ENCODE measurements at regions not wholly inside any gene's neighbourhood (a gene's known extent, or its start where the extent isn't known, plus 50 kb on each side); places are given as distances from the start of the nearest gene placed in this dataset.
"Not testable (repeated sequence)": the region's sequence is repeated elsewhere in the genome, so short reads cannot be mapped to it uniquely, and the experiment has no call there.

DNA sequence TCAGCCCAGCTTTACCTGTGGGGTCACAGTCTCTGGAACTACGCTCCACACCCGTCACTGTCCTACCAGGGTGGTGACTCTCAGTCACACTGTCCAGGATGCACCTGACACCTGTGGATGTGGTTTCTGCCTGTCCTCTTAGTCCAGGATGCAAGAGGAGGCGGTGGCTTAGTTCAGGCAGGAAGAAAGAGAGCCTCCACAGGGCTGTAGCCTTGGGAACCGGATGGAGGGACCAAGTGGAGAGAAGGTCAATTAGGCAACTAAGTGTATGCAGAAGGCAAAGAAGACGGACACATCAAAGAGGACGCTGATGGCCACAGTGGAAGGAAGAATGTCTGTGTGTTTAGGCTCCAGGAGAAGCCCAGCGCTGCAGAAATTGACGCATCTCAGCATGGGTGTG, 153.9 kb upstream of the IRF2BP2 start:
- Histone ChIP-seq H3K4me3 (replicated peaks; ENCODE audit: insufficient read depth, low read length) (no peak overlapping the region), H3K27ac (replicated peaks) (peak overlapping the region; percentile 0; the same call in 1 of the 2 replicates), H3K27me3 (ENCODE audit: insufficient read depth, poor library complexity, severe bottlenecking) (no peaks in the 10 kb centered on the region)
- no peak for TF ChIP-seq SPI1 (IDR thresholded peaks at IDR 0.05; ENCODE audit: borderline replicate concordance, low read depth)
- TF ChIP-seq GABPA (IDR thresholded peaks at IDR 0.05; ENCODE audit: low read depth): no peak
- TF ChIP-seq, protein P1, sequence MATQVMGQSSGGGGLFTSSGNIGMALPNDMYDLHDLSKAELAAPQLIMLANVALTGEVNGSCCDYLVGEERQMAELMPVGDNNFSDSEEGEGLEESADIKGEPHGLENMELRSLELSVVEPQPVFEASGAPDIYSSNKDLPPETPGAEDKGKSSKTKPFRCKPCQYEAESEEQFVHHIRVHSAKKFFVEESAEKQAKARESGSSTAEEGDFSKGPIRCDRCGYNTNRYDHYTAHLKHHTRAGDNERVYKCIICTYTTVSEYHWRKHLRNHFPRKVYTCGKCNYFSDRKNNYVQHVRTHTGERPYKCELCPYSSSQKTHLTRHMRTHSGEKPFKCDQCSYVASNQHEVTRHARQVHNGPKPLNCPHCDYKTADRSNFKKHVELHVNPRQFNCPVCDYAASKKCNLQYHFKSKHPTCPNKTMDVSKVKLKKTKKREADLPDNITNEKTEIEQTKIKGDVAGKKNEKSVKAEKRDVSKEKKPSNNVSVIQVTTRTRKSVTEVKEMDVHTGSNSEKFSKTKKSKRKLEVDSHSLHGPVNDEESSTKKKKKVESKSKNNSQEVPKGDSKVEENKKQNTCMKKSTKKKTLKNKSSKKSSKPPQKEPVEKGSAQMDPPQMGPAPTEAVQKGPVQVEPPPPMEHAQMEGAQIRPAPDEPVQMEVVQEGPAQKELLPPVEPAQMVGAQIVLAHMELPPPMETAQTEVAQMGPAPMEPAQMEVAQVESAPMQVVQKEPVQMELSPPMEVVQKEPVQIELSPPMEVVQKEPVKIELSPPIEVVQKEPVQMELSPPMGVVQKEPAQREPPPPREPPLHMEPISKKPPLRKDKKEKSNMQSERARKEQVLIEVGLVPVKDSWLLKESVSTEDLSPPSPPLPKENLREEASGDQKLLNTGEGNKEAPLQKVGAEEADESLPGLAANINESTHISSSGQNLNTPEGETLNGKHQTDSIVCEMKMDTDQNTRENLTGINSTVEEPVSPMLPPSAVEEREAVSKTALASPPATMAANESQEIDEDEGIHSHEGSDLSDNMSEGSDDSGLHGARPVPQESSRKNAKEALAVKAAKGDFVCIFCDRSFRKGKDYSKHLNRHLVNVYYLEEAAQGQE (IDR thresholded peaks at IDR 0.05; ENCODE audit: insufficient replicate concordance, low read depth): no peak
- TF ChIP-seq POLR2AphosphoS5 (IDR thresholded peaks at IDR 0.05; ENCODE audit: low read depth): no peak
- TF ChIP-seq, protein P2, sequence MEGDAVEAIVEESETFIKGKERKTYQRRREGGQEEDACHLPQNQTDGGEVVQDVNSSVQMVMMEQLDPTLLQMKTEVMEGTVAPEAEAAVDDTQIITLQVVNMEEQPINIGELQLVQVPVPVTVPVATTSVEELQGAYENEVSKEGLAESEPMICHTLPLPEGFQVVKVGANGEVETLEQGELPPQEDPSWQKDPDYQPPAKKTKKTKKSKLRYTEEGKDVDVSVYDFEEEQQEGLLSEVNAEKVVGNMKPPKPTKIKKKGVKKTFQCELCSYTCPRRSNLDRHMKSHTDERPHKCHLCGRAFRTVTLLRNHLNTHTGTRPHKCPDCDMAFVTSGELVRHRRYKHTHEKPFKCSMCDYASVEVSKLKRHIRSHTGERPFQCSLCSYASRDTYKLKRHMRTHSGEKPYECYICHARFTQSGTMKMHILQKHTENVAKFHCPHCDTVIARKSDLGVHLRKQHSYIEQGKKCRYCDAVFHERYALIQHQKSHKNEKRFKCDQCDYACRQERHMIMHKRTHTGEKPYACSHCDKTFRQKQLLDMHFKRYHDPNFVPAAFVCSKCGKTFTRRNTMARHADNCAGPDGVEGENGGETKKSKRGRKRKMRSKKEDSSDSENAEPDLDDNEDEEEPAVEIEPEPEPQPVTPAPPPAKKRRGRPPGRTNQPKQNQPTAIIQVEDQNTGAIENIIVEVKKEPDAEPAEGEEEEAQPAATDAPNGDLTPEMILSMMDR (IDR thresholded peaks at IDR 0.05; ENCODE audit: insufficient read depth, low read length): no peak
- DNase-seq (ENCODE audit: low read depth in 1 of 2, low spot score in 1 of 2): no peak

DNA sequence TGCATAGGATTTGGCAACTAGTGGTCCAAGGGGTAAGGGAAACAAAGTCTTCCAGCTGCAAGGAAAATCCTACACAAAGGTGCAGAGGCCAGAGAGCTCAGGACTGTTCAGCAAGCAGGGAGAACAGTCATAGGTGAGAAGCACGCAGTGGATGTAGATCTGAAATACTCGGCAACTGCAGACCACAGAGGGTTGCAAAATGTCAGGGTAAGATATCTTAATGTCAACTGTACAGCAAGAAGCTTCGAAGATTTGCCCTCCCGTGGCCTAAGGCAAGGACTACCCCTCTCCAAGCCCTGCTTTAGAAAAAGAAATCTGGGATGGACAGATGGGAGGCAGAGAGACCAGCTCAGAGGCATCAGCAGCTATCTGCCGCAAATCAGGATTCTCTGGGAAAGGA, 153.4 kb upstream of the IRF2BP2 start:
- Histone ChIP-seq H3K27ac (replicated peaks) (peak overlapping the region; percentile 13), H3K4me3 (replicated peaks; ENCODE audit: insufficient read depth, low read length) (no peak overlapping the region), H3K27me3 (ENCODE audit: insufficient read depth, poor library complexity, severe bottlenecking) (no peaks in the 10 kb centered on the region)
- DNase-seq (ENCODE audit: low read depth in 1 of 2, low spot score in 1 of 2): peak in 1 of 2 experiments; percentile 78
- TF ChIP-seq SPI1 (IDR thresholded peaks at IDR 0.05; ENCODE audit: borderline replicate concordance, low read depth) (no peak), GABPA (IDR thresholded peaks at IDR 0.05; ENCODE audit: low read depth) (no peak), POLR2AphosphoS5 (IDR thresholded peaks at IDR 0.05; ENCODE audit: low read depth) (no peak)
- TF ChIP-seq, protein P1 (IDR thresholded peaks at IDR 0.05; ENCODE audit: insufficient replicate concordance, low read depth): no peak
- TF ChIP-seq, protein P2 (IDR thresholded peaks at IDR 0.05; ENCODE audit: insufficient read depth, low read length): no peak

DNA sequence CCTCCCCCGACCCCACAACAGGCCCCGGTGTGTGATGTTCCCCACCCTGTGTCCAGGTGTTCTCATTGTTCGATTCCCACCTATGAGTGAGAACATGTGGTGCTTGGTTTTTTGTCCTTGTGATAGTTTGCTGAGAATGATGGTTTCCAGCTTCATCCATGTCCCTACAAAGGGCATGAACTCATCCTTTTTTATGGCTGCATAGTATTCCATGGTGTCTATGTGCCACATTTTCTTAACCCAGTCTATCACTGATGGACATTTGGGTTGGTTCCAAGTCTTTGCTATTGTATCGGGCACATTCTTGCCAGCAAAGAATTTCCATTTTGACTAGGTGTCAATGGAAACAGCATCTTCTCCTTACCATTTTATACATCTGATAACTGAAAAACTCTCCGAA, 152.1 kb upstream of the IRF2BP2 start:
- DNase-seq (ENCODE audit: low read depth in 1 of 2, low spot score in 1 of 2); H3K4me3 ChIP-seq (replicated peaks; ENCODE audit: insufficient read depth, low read length): not testable (repeated sequence)

DNA sequence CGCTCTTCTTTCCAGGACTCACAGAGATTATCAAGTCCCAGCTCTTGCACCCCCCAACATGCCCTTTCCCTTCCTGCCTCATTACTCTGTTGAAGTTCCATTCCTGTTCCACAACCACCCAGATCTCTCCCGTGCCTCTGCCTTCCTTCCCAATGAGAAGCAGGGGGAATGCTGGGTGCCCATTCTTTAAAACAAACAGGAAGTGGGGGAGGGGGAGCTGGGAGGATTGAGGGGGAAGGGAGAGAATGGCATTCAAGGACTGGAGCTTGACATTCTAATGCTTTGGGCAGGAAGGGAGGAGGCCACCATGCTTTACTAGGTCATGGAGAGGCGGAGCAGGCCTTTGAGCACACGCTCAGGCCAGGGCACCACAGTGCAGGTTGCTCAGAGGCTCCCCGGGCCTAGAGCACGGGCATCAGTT, 150.3 kb upstream of the IRF2BP2 start:
- no peak for TF ChIP-seq GABPA (IDR thresholded peaks at IDR 0.05; ENCODE audit: low read depth)
- peak; percentile 43; the same call in 1 of the 2 replicates for TF ChIP-seq SPI1 (IDR thresholded peaks at IDR 0.05; ENCODE audit: borderline replicate concordance, low read depth)
- no peak for DNase-seq (ENCODE audit: low read depth in 1 of 2, low spot score in 1 of 2)
- Histone ChIP-seq H3K27me3 (ENCODE audit: insufficient read depth, poor library complexity, severe bottlenecking) (no peaks in the 10 kb centered on the region), H3K27ac (replicated peaks) (no peak overlapping the region; the same call in 1 of the 2 replicates), H3K4me3 (replicated peaks; ENCODE audit: insufficient read depth, low read length) (no peak overlapping the region)

More for the DNA sequence above, 152.1 kb upstream of the IRF2BP2 start:
- H3K27ac ChIP-seq (replicated peaks); H3K27me3 ChIP-seq (ENCODE audit: insufficient read depth, poor library complexity, severe bottlenecking): not testable (repeated sequence)

DNA sequence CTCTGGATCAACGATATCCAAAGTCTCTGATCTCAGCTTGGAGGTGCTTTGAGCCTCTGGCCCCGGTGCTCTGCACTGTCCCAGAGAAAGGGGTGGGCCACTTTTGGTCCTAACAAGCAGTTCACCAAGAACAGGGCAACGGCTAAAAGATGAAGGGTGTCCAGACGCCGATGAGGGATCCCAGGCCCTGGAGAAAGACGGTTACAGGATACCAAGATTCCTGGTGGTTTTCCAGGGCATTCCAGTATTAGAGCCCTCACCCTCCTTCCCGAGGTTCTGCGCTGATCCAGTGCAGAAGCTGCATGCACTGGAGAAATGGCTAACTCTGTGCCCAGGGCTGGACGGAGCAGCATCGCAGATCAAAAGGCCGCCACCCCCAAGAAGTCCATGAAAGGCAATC, 149.9 kb upstream of the IRF2BP2 start:
- Histone ChIP-seq H3K27ac (replicated peaks) (no peak overlapping the region), H3K27me3 (ENCODE audit: insufficient read depth, poor library complexity, severe bottlenecking) (no peaks in the 10 kb centered on the region), H3K4me3 (replicated peaks; ENCODE audit: insufficient read depth, low read length) (no peak overlapping the region)
- no peak for DNase-seq (ENCODE audit: low read depth in 1 of 2, low spot score in 1 of 2)
- TF ChIP-seq, protein P1 (IDR thresholded peaks at IDR 0.05; ENCODE audit: insufficient replicate concordance, low read depth): no peak
- TF ChIP-seq, protein P2 (IDR thresholded peaks at IDR 0.05; ENCODE audit: insufficient read depth, low read length): no peak
- TF ChIP-seq GABPA (IDR thresholded peaks at IDR 0.05; ENCODE audit: low read depth) (no peak), SPI1 (IDR thresholded peaks at IDR 0.05; ENCODE audit: borderline replicate concordance, low read depth) (no peak), POLR2AphosphoS5 (IDR thresholded peaks at IDR 0.05; ENCODE audit: low read depth) (no peak)

Measured in HL-60 (cell line).